ENCODE measurements at regions not wholly inside any gene's neighbourhood (a gene's known extent, or its start where the extent isn't known, plus 50 kb on each side); places are given as distances from the start of the nearest gene placed in this dataset.

GRCh38 chr14:71532344-71532743 is 399.9 kb upstream of the RGS6 start:
- TF ChIP-seq FOXA1 (IDR thresholded peaks at IDR 0.05): no peak
- no peak for TF ChIP-seq CTCF (IDR thresholded peaks at IDR 0.05; ENCODE audit: low read depth, low read length, missing input control)
- TF ChIP-seq GABPA (IDR thresholded peaks at IDR 0.05 in 1 of 2, conservative IDR thresholded peaks at IDR 0.05 in 1 of 2): no peak
- no peak for TF ChIP-seq ZBTB33 (IDR thresholded peaks at IDR 0.05)
- TF ChIP-seq SP1 (IDR thresholded peaks at IDR 0.05): no peak
- TF ChIP-seq REST (IDR thresholded peaks at IDR 0.05): no peak
- TF ChIP-seq TAF1 (conservative IDR thresholded peaks at IDR 0.05): no peak
- no peak for TF ChIP-seq YY1 (IDR thresholded peaks at IDR 0.05)
- no peak for TF ChIP-seq MAX (IDR thresholded peaks at IDR 0.05)
- no peak for TF ChIP-seq ATF3 (IDR thresholded peaks at IDR 0.05)
- TF ChIP-seq JUND (IDR thresholded peaks at IDR 0.05): no peak
- no peak for TF ChIP-seq EGR1 (IDR thresholded peaks at IDR 0.05; ENCODE audit: low read depth in 2 of 2)
- no peak for TF ChIP-seq FOXA2 (IDR thresholded peaks at IDR 0.05)
- no peak for TF ChIP-seq RAD21 (IDR thresholded peaks at IDR 0.05)
